NCI-H2081 treated with DMSO at 0.1 percent for 48 hours (cell line): ENCODE measurements at regions not wholly inside any gene's neighbourhood (a gene's known extent, or its start where the extent isn't known, plus 50 kb on each side); places are given as distances from the start of the nearest gene placed in this dataset.

ENCODE experiments used
- DNase-seq: peaks from one replicate; lab custom pipeline; 2025; lab: John Stamatoyannopoulos, UW

- peak; percentile 15 for DNase-seq
These were observed 88.3 kb upstream of the ARHGAP29 start for GRCh38 chr1:94325377-94326302.

- no peak for DNase-seq
These were observed 86.8 kb upstream of the ARHGAP29 start for GRCh38 chr1:94324178-94324544.

GRCh38 chr1:94323311-94324177 lies 86.2 kb upstream of the ARHGAP29 start:
- DNase-seq: no peak

GRCh38 chr1:94322696-94323095 lies 85.3 kb upstream of the ARHGAP29 start:
- DNase-seq: no peak

- DNase-seq: peak; percentile 87
These were observed 84.3 kb upstream of the ARHGAP29 start for GRCh38 chr1:94321662-94322061.

- DNase-seq: no peak
These were observed 82.1 kb upstream of the ARHGAP29 start for GRCh38 chr1:94319319-94320102.

- DNase-seq: no peak
These were observed 81.2 kb upstream of the ARHGAP29 start for GRCh38 chr1:94318505-94319030.

- DNase-seq: no peak
These were observed 80.4 kb upstream of the ARHGAP29 start for GRCh38 chr1:94317790-94318188.

GRCh38 chr1:94316836-94317789 lies 79.7 kb upstream of the ARHGAP29 start:
- DNase-seq: no peak

GRCh38 chr1:94316183-94316582 lies 78.8 kb upstream of the ARHGAP29 start:
- DNase-seq: no peak

GRCh38 chr1:94315552-94316116 lies 78.2 kb upstream of the ARHGAP29 start:
- no peak for DNase-seq

GRCh38 chr1:94314222-94314858 lies 77.0 kb upstream of the ARHGAP29 start:
- no peak for DNase-seq

GRCh38 chr1:94310570-94311270 lies 73.3 kb upstream of the ARHGAP29 start:
- no peak for DNase-seq

GRCh38 chr1:94309829-94310569 lies 72.6 kb upstream of the ARHGAP29 start:
- DNase-seq: no peak

GRCh38 chr1:94309216-94309615 lies 71.8 kb upstream of the ARHGAP29 start:
- DNase-seq: no peak

- DNase-seq: no peak
These were observed 69.1 kb upstream of the ARHGAP29 start for GRCh38 chr1:94306521-94306920.

GRCh38 chr1:94305704-94306103 lies 68.3 kb upstream of the ARHGAP29 start:
- no peak for DNase-seq

- DNase-seq: no peak
These were observed 67.2 kb upstream of the ARHGAP29 start for GRCh38 chr1:94304553-94304952.

GRCh38 chr1:94303005-94303404 lies 65.6 kb upstream of the ARHGAP29 start:
- no peak for DNase-seq
